ENCODE measurements at regions not wholly inside any gene's neighbourhood (a gene's known extent, or its start where the extent isn't known, plus 50 kb on each side); places are given as distances from the start of the nearest gene placed in this dataset.
A peak's percentile ranks its signal among the peaks of the same experiment; 100 is the strongest.

- no peak for TF ChIP-seq CTCF (conservative IDR thresholded peaks at IDR 0.05)
- Mint-ChIP-seq H3K4me1 (peaks cover 29% of the 10 kb centered on the region), H3K9me3 (peaks cover 5% of the 10 kb centered on the region), H3K36me3 (ENCODE audit: low read depth) (no peaks in the 10 kb centered on the region), H3K27me3 (ENCODE audit: low read depth) (no peaks in the 10 kb centered on the region), H3K4me3 (no peak overlapping the region), H3K27ac (ENCODE audit: unreplicated experiment) (no peak overlapping the region)
- DNase-seq (ENCODE audit: low read depth, low spot score), result no peak
Observed at GRCh38 chr5:126366199-126366560, 57.0 kb upstream of the GRAMD2B start.

- DNase-seq (ENCODE audit: low read depth, low spot score), result no peak
- Mint-ChIP-seq H3K36me3 (ENCODE audit: low read depth) (no peaks in the 10 kb centered on the region), H3K27me3 (ENCODE audit: low read depth) (no peaks in the 10 kb centered on the region), H3K4me3 (no peak overlapping the region), H3K9me3 (peaks cover 5% of the 10 kb centered on the region), H3K27ac (ENCODE audit: unreplicated experiment) (peak overlapping the region; percentile 2), H3K4me1 (peaks cover 29% of the 10 kb centered on the region)
- no peak for TF ChIP-seq CTCF (conservative IDR thresholded peaks at IDR 0.05)
Observed at GRCh38 chr5:126368239-126368812, 54.9 kb upstream of the GRAMD2B start.

GRCh38 chr5:126369083-126369482 lies 54.1 kb upstream of the GRAMD2B start:
- no peaks in the 10 kb centered on the region for H3K36me3 Mint-ChIP-seq (ENCODE audit: low read depth)
- H3K4me1 Mint-ChIP-seq, result peaks cover 29% of the 10 kb centered on the region
- no peak overlapping the region for H3K27ac Mint-ChIP-seq (ENCODE audit: unreplicated experiment)
- H3K27me3 Mint-ChIP-seq (ENCODE audit: low read depth), result no peaks in the 10 kb centered on the region
- no peak overlapping the region for H3K4me3 Mint-ChIP-seq
- no peak for TF ChIP-seq CTCF (conservative IDR thresholded peaks at IDR 0.05)
- no peak for DNase-seq (ENCODE audit: low read depth, low spot score)
- H3K9me3 Mint-ChIP-seq, result peaks cover 2% of the 10 kb centered on the region

GRCh38 chr5:126369995-126370731 lies 53.0 kb upstream of the GRAMD2B start:
- Mint-ChIP-seq H3K27me3 (ENCODE audit: low read depth) (no peaks in the 10 kb centered on the region), H3K9me3 (peaks cover 2% of the 10 kb centered on the region), H3K4me3 (no peak overlapping the region), H3K4me1 (peaks cover 29% of the 10 kb centered on the region), H3K36me3 (ENCODE audit: low read depth) (no peaks in the 10 kb centered on the region), H3K27ac (ENCODE audit: unreplicated experiment) (no peak overlapping the region)
- DNase-seq (ENCODE audit: low read depth, low spot score), result no peak
- peak; percentile 41 for TF ChIP-seq CTCF (conservative IDR thresholded peaks at IDR 0.05)

- DNase-seq (ENCODE audit: low read depth, low spot score), result no peak
- H3K27ac Mint-ChIP-seq (ENCODE audit: unreplicated experiment), result no peak overlapping the region
- peaks cover 2% of the 10 kb centered on the region for H3K9me3 Mint-ChIP-seq
- no peak overlapping the region for H3K4me3 Mint-ChIP-seq
- no peaks in the 10 kb centered on the region for H3K27me3 Mint-ChIP-seq (ENCODE audit: low read depth)
- TF ChIP-seq CTCF (conservative IDR thresholded peaks at IDR 0.05), result peak; percentile 17
- H3K4me1 Mint-ChIP-seq, result peaks cover 29% of the 10 kb centered on the region
- H3K36me3 Mint-ChIP-seq (ENCODE audit: low read depth), result no peaks in the 10 kb centered on the region
Observed at GRCh38 chr5:126370796-126371718, 52.2 kb upstream of the GRAMD2B start.

Data from neural crest cell (in vitro differentiated cells).